HCT116 (cell line): ENCODE measurements at regions not wholly inside any gene's neighbourhood (a gene's known extent, or its start where the extent isn't known, plus 50 kb on each side); places are given as distances from the start of the nearest gene placed in this dataset.

Experiments
- ATAC-seq: fragments of 200-7000 bp; cut with Tn5 transposase; 2 replicates; pipeline ENCODE4 v1.9.1; 2020; ENCODE audit warnings: mild to moderate bottlenecking, moderate library complexity
- BruUV-seq: library from RNA; stranded (reverse); fragments of 400-500 nt; replicated peaks from 2 replicates; lab custom pipeline; 2021; lab: Mats Ljungman, UMichigan
- CTCF ChIA-PET: fragments of 300-600 bp; sonication (Branson Sonifier 250); formaldehyde crosslinking; loops from one replicate; lab custom pipeline; 2021; ENCODE audit warnings: antibody characterized with exemption; lab: Charles Lee
- POLR2A ChIA-PET: fragments of 300-600, 350-600 bp; sonication (Branson Sonifier 250); formaldehyde crosslinking; loops from one replicate; lab custom pipeline; 2021; ENCODE audit warnings: antibody characterized with exemption; lab: Charles Lee
- RAD21 ChIA-PET, 2 experiments: fragments of 300-600 bp; sonication (Branson Sonifier 250); formaldehyde crosslinking; loops; one replicate each; lab custom pipeline; 2023; ENCODE audit warnings: low total read pairs in 2 of 2; ENCODE audit not compliant: uncharacterized antibody in 2 of 2, unreplicated experiment in 2 of 2, low non-redundant PET in 1 of 2; lab: Charles Lee
- DNase-seq: peaks from one replicate; pipeline ENCODE4 v3.0.0-alpha.2; 2010; ENCODE audit warnings: low read depth, low spot score
- H2AFZ ChIP-seq: fragments of 200-600 bp; shearing (Covaris generic), sonication (generic); 2 replicates; pipeline ENCODE4 v1.6.1; 2017; ENCODE audit warnings: low read depth, mixed run types, mixed read lengths, antibody characterized with exemption, low read length; ENCODE audit not compliant: poor library complexity, severe bottlenecking
- H3K27ac ChIP-seq: 2 replicates; pipeline ENCODE4 v1.5.1; 2012; ENCODE audit warnings: low read depth, low read length
- H3K27me3 ChIP-seq: fragments of 200-600 bp; sonication (generic); 2 replicates; pipeline ENCODE4 v1.6.1; 2016; ENCODE audit warnings: mixed run types, low read length, mixed read lengths; ENCODE audit not compliant: insufficient read depth
- H3K36me3 ChIP-seq, 2 experiments: fragments of 200-500 bp in 1 of 2; fragments of 200-600 bp in 1 of 2; sonication (Bioruptor generic) in 1 of 2; sonication (generic) in 1 of 2; 2 replicates each; pipeline versions ENCODE4 v1.5.1 to v1.6.1; 2014 to 2016; ENCODE audit warnings: low read length in 2 of 2, inconsistent platforms in 1 of 2, mixed read lengths in 1 of 2, mixed run types in 1 of 2; ENCODE audit not compliant: insufficient read depth in 2 of 2, control insufficient read depth in 1 of 2
- H3K4me1 ChIP-seq, 2 experiments: fragments of 200-600 bp in 1 of 2; sonication (generic) in 1 of 2; 2 replicates each; pipeline versions ENCODE4 v1.5.1 to v1.6.1; 2012 to 2017; ENCODE audit warnings: low read length in 2 of 2, inconsistent platforms in 1 of 2, mild to moderate bottlenecking in 1 of 2, mixed read lengths in 1 of 2, mixed run types in 1 of 2, moderate library complexity in 1 of 2; ENCODE audit not compliant: insufficient read depth in 2 of 2, control insufficient read depth in 1 of 2
- H3K4me2 ChIP-seq: fragments of 200-600 bp; sonication (generic); 2 replicates; pipeline ENCODE4 v1.6.1; 2017; ENCODE audit warnings: mixed run types, low read length, mixed read lengths
- H3K4me3 ChIP-seq, 2 experiments: fragments of 200-600 bp in 1 of 2; sonication (generic) in 1 of 2; replicated peaks in 1 of 2; 2 replicates each; pipeline ENCODE4 v1.5.1; 2011 to 2016; ENCODE audit warnings: low read length in 2 of 2, control low read depth in 1 of 2, low read depth in 1 of 2, mild to moderate bottlenecking in 1 of 2, mixed read lengths in 1 of 2, mixed run types in 1 of 2
- H3K79me2 ChIP-seq: fragments of 200-600 bp; sonication (generic); 2 replicates; pipeline ENCODE4 v1.6.1; 2017; ENCODE audit warnings: mild to moderate bottlenecking, mixed run types, low read length, moderate library complexity, mixed read lengths; ENCODE audit not compliant: insufficient read depth
- H3K9ac ChIP-seq: fragments of 200-600 bp; sonication (generic); 2 replicates; pipeline ENCODE4 v1.6.1; 2016; ENCODE audit warnings: low read length, mixed read lengths
- H3K9me2 ChIP-seq: fragments of 200-600 bp; sonication (generic), shearing (Covaris generic); 2 replicates; pipeline ENCODE4 v1.6.1; 2017; ENCODE audit warnings: mixed run types, mild to moderate bottlenecking, moderate library complexity; ENCODE audit not compliant: insufficient read depth
- H3K9me3 ChIP-seq, 2 experiments: fragments of 200-500 bp in 1 of 2; fragments of 200-600 bp in 1 of 2; sonication (Bioruptor generic) in 1 of 2; sonication (generic) in 1 of 2; 2 replicates each; pipeline ENCODE4 v1.6.1; 2014 to 2017; ENCODE audit warnings: low read length in 2 of 2, mixed read lengths in 2 of 2, inconsistent platforms in 1 of 2, low read depth in 1 of 2, mild to moderate bottlenecking in 1 of 2, mixed run types in 1 of 2, moderate library complexity in 1 of 2; ENCODE audit not compliant: control insufficient read depth in 1 of 2, insufficient read depth in 1 of 2
- H4K20me1 ChIP-seq: fragments of 200-600 bp; sonication (generic), shearing (Covaris generic); 2 replicates; pipeline ENCODE4 v1.6.1; 2017; ENCODE audit warnings: mixed run types, mild to moderate bottlenecking, moderate library complexity; ENCODE audit not compliant: insufficient read depth
- CBX3 ChIP-seq: IDR thresholded peaks from 2 replicates; pipeline ENCODE4 v1.6.1; 2012; ENCODE audit warnings: low read depth
- CEBPB ChIP-seq: IDR thresholded peaks from 2 replicates; pipeline ENCODE4 v1.6.1; 2012; ENCODE audit warnings: low read depth
- ELF1 ChIP-seq: IDR thresholded peaks from 2 replicates; pipeline ENCODE4 v1.6.1; 2012; ENCODE audit warnings: low read depth, borderline replicate concordance
- EZH2 ChIP-seq: fragments of 200-600 bp; sonication (generic); IDR thresholded peaks from 2 replicates; pipeline ENCODE4 v1.6.1; 2017; ENCODE audit warnings: antibody characterized with exemption, mixed run types
- EZH2phosphoT487 ChIP-seq: fragments of 200-600 bp; IDR thresholded peaks from 2 replicates; pipeline ENCODE4 v1.6.1; 2018; ENCODE audit warnings: antibody characterized with exemption, borderline replicate concordance
- FOSL1 ChIP-seq: IDR thresholded peaks from 2 replicates; pipeline ENCODE4 v1.6.1; 2012; ENCODE audit warnings: low read depth
- JUND ChIP-seq: IDR thresholded peaks from 2 replicates; pipeline ENCODE4 v1.6.1; 2012
- POLR2A ChIP-seq: IDR thresholded peaks from 2 replicates; pipeline ENCODE4 v1.7.0; 2011; ENCODE audit warnings: borderline replicate concordance; ENCODE audit not compliant: insufficient read depth, insufficient read length; ENCODE audit errors: extremely low read depth
- POLR2AphosphoS5 ChIP-seq: IDR thresholded peaks from 2 replicates; pipeline ENCODE4 v1.6.1; 2011; ENCODE audit warnings: mild to moderate bottlenecking, low read depth, low read length, moderate library complexity
- RAD21 ChIP-seq: IDR thresholded peaks from 2 replicates; pipeline ENCODE4 v1.6.1; 2012; ENCODE audit warnings: low read depth, mild to moderate bottlenecking
- SRF ChIP-seq: IDR thresholded peaks from 2 replicates; pipeline ENCODE4 v1.6.1; 2012; ENCODE audit warnings: low read depth
- TCF7L2 ChIP-seq: IDR thresholded peaks from 2 replicates; pipeline ENCODE4 v1.7.0; 2011; ENCODE audit warnings: borderline replicate concordance, inconsistent platforms; ENCODE audit not compliant: insufficient read depth, insufficient read length; ENCODE audit errors: extremely low read depth
- YY1 ChIP-seq: IDR thresholded peaks from 2 replicates; pipeline ENCODE4 v1.6.1; 2011; ENCODE audit warnings: low read length, low read depth, moderate library complexity, mild to moderate bottlenecking; ENCODE audit not compliant: insufficient replicate concordance; ENCODE audit errors: extremely low read depth
- ZFX ChIP-seq: fragments of 450-650 bp; IDR thresholded peaks from 2 replicates; pipeline ENCODE4 v1.6.1; 2017
- ZNF274 ChIP-seq: fragments of 200-500 bp; sonication (Bioruptor generic); IDR thresholded peaks from 2 replicates; pipeline ENCODE4 v1.6.1; 2014; ENCODE audit warnings: mild to moderate bottlenecking, low read depth, low read length, inconsistent platforms
- intact Hi-C: fragments of 100-400 bp; cut with micrococcal nuclease; formaldehyde crosslinking; loops from 2 replicates; pipeline ENCODE4 v1.10.0; 2022
- TF ChIP-seq, protein P1 (sequence below): IDR thresholded peaks from 2 replicates; pipeline ENCODE4 v1.6.1; 2012
- TF ChIP-seq, protein P2 (sequence below), 3 experiments: fragments of 200-600 bp in 1 of 3; sonication (generic) in 1 of 3; IDR thresholded peaks in 2 of 3; conservative IDR thresholded peaks in 1 of 3; 2 replicates each; pipeline ENCODE4 v1.5.1; 2012 to 2017; ENCODE audit warnings: low read depth in 2 of 3, low read length in 2 of 3, antibody characterized with exemption in 1 of 3, borderline replicate concordance in 1 of 3, control low read depth in 1 of 3, mild to moderate bottlenecking in 1 of 3, mixed read lengths in 1 of 3, mixed run types in 1 of 3, moderate library complexity in 1 of 3; ENCODE audit not compliant: insufficient read depth in 1 of 3
- TF ChIP-seq, protein P3 (sequence below): IDR thresholded peaks from 2 replicates; pipeline ENCODE4 v1.6.1; 2012
- TF ChIP-seq, protein P4 (sequence below): IDR thresholded peaks from 2 replicates; pipeline ENCODE4 v1.6.1; 2012; ENCODE audit warnings: low read depth

- no peaks in the 10 kb centered on the region for H3K4me1 ChIP-seq
Measured at GRCh38 chr1:191974004-191974403, 184.3 kb upstream of the RGS18 start.

More at GRCh38 chr1:191974004-191974403, 184.3 kb upstream of the RGS18 start:
- BruUV-seq, result no TSS peak
- no peaks in the 10 kb centered on the region for H3K79me2 ChIP-seq
- ChIA-PET CTCF (no interaction called here), POLR2A (no interaction called here), RAD21 (no interaction called here)
- TF ChIP-seq CBX3 (no peak), ZFX (no peak), EZH2 (no peak), RAD21 (no peak), ELF1 (no peak), ZNF274 (no peak), YY1 (no peak), FOSL1 (no peak), CEBPB (no peak), SRF (no peak), TCF7L2 (no peak), EZH2phosphoT487 (no peak), JUND (no peak), POLR2AphosphoS5 (no peak), POLR2A (no peak)
- TF ChIP-seq, protein P1, sequence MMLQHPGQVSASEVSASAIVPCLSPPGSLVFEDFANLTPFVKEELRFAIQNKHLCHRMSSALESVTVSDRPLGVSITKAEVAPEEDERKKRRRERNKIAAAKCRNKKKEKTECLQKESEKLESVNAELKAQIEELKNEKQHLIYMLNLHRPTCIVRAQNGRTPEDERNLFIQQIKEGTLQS, result no peak
- TF ChIP-seq, protein P2, sequence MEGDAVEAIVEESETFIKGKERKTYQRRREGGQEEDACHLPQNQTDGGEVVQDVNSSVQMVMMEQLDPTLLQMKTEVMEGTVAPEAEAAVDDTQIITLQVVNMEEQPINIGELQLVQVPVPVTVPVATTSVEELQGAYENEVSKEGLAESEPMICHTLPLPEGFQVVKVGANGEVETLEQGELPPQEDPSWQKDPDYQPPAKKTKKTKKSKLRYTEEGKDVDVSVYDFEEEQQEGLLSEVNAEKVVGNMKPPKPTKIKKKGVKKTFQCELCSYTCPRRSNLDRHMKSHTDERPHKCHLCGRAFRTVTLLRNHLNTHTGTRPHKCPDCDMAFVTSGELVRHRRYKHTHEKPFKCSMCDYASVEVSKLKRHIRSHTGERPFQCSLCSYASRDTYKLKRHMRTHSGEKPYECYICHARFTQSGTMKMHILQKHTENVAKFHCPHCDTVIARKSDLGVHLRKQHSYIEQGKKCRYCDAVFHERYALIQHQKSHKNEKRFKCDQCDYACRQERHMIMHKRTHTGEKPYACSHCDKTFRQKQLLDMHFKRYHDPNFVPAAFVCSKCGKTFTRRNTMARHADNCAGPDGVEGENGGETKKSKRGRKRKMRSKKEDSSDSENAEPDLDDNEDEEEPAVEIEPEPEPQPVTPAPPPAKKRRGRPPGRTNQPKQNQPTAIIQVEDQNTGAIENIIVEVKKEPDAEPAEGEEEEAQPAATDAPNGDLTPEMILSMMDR (IDR thresholded peaks at IDR 0.05 in 2 of 3, conservative IDR thresholded peaks at IDR 0.05 in 1 of 3; ENCODE audit: borderline replicate concordance in 1 of 3, insufficient read depth in 1 of 3, low read depth in 2 of 3, low read length in 2 of 3), result no peak
- TF ChIP-seq, protein P3, sequence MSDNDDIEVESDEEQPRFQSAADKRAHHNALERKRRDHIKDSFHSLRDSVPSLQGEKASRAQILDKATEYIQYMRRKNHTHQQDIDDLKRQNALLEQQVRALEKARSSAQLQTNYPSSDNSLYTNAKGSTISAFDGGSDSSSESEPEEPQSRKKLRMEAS, result no peak
- TF ChIP-seq, protein P4, sequence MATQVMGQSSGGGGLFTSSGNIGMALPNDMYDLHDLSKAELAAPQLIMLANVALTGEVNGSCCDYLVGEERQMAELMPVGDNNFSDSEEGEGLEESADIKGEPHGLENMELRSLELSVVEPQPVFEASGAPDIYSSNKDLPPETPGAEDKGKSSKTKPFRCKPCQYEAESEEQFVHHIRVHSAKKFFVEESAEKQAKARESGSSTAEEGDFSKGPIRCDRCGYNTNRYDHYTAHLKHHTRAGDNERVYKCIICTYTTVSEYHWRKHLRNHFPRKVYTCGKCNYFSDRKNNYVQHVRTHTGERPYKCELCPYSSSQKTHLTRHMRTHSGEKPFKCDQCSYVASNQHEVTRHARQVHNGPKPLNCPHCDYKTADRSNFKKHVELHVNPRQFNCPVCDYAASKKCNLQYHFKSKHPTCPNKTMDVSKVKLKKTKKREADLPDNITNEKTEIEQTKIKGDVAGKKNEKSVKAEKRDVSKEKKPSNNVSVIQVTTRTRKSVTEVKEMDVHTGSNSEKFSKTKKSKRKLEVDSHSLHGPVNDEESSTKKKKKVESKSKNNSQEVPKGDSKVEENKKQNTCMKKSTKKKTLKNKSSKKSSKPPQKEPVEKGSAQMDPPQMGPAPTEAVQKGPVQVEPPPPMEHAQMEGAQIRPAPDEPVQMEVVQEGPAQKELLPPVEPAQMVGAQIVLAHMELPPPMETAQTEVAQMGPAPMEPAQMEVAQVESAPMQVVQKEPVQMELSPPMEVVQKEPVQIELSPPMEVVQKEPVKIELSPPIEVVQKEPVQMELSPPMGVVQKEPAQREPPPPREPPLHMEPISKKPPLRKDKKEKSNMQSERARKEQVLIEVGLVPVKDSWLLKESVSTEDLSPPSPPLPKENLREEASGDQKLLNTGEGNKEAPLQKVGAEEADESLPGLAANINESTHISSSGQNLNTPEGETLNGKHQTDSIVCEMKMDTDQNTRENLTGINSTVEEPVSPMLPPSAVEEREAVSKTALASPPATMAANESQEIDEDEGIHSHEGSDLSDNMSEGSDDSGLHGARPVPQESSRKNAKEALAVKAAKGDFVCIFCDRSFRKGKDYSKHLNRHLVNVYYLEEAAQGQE, result no peak
- H3K9ac ChIP-seq, result no peak overlapping the region
- no peaks in the 10 kb centered on the region for H3K27me3 ChIP-seq
- no peaks in the 10 kb centered on the region for H3K36me3 ChIP-seq
- ATAC-seq (no peak), DNase-seq (no peak)
- H3K27ac ChIP-seq, result no peak overlapping the region
- no peak overlapping the region for H3K4me3 ChIP-seq
- H4K20me1 ChIP-seq, result no peaks in the 10 kb centered on the region
- H3K9me2 ChIP-seq, result no peaks in the 10 kb centered on the region
- no peak overlapping the region for H3K4me2 ChIP-seq
- no peaks in the 10 kb centered on the region for H3K9me3 ChIP-seq
- no peak overlapping the region for H2AFZ ChIP-seq
- intact Hi-C loops, result no loop called here
